GM21447 (cell line): ENCODE measurements at regions not wholly inside any gene's neighbourhood (a gene's known extent, or its start where the extent isn't known, plus 50 kb on each side); places are given as distances from the start of the nearest gene placed in this dataset.

Source experiments
- ATAC-seq: cut with Tn5 transposase; IDR thresholded peaks from one replicate; pipeline ENCODE4 v1.9.1; 2021; ENCODE audit not compliant: unreplicated experiment

GRCh38 chr7:46203926-46204325 lies 282.9 kb upstream of the IGFBP3 start:
- no peak for ATAC-seq

- no peak for ATAC-seq
Measured at GRCh38 chr7:46202379-46202778, 281.3 kb upstream of the IGFBP3 start.

DNA sequence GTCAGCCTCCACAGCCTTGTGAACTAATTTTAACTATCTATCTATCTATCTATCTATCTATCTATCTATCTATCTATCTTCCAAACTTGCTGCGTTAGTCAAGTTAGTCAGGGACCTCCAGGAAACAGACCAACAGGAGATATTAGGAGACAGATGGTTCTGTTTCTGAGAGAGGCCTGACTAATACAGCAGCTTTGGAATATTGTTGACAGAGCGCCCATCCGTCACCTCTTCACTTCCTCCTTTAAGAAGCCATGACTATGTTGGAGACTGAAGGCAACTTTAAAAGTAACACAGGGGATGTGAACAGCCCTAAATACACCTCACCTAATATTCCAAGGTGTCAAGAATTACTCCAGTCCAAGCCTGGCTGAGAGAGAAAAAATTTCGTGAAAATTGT lies 280.9 kb upstream of the IGFBP3 start:
- ATAC-seq = no peak

GRCh38 chr7:46198701-46199100 lies 277.6 kb upstream of the IGFBP3 start:
- no peak for ATAC-seq

DNA sequence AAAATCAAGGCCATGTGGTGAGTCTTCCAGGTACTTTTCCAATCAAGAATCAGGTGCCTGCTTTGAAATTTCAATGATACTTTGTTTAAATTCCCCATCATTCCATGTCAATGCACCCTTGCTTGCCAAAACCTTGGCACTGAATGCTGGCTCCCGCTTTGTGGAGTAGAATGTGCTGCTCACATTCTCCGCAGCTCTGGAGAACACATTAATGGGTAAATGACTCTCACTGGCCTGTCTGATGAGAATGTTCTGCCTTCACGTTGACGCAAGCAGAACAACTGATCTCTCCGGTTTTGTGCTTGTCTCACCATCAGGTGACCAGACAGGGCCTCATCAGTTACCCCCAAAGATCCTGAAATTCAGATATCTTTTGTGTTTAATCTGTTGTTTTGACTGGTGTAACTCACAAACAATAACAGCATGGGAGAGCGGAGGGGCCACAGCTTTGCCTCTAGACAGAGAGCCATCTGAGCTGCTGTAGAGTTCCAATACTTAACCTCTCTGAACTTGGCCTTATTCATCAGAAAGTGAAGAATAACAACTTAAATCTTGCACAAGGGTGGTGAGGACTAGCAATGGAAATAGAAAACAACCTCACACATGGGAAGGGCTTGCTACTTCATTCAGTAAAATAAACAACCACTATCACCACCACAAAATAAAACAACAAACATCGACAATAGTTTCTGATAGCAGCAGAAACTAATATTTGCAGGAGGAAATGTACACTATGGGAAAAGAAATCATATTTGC lies 276.9 kb upstream of the IGFBP3 start:
- no peak for ATAC-seq

- no peak for ATAC-seq
Measured at GRCh38 chr7:46195934-46196333, 274.9 kb upstream of the IGFBP3 start.

DNA sequence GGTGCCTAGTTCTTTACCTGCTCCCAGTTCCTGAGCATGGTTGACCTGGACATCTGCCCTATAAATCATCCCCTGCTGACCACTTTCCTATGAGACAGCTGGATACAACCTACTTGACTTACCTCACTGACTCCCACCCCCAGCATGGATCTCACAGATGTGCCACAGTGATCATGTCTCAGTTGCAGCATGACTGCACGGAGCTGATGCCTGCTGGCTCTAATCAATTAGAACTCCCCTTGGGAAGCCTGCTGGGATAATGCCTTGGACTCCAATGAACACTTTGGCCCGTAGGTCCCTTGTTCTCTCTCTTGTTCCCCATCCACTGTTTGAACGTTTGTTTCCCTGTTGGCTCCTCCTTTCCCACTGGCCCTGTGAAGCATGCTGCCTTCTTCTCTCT lies 271.2 kb upstream of the IGFBP3 start:
- no peak for ATAC-seq

GRCh38 chr7:46191776-46192175 lies 270.7 kb upstream of the IGFBP3 start:
- ATAC-seq = no peak

DNA sequence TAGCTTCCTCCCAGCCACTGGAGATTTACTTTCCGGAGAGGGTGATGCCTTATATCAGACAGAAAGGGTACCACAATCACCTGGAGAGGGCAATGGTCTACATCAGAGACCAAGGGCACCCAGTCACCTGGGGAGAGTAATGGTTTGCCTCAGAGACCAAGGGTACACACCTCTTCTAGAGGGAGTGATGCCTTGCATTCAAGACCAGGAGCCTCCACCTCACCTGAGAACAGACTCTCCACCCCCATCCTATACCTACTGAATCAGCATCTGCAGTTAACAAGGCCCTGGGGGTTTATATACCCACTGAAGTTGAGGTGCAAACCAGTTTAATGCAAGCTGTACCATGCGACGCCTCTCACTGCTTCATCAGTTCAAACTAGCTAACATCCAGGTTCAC lies 270.2 kb upstream of the IGFBP3 start:
- ATAC-seq = no peak

GRCh38 chr7:46189255-46189790 lies 268.3 kb upstream of the IGFBP3 start:
- ATAC-seq = no peak

GRCh38 chr7:46186131-46186530 lies 265.1 kb upstream of the IGFBP3 start:
- no peak for ATAC-seq

GRCh38 chr7:46179061-46179610 lies 258.1 kb upstream of the IGFBP3 start:
- ATAC-seq = no peak

GRCh38 chr7:46178661-46179060 lies 257.6 kb upstream of the IGFBP3 start:
- no peak for ATAC-seq

DNA sequence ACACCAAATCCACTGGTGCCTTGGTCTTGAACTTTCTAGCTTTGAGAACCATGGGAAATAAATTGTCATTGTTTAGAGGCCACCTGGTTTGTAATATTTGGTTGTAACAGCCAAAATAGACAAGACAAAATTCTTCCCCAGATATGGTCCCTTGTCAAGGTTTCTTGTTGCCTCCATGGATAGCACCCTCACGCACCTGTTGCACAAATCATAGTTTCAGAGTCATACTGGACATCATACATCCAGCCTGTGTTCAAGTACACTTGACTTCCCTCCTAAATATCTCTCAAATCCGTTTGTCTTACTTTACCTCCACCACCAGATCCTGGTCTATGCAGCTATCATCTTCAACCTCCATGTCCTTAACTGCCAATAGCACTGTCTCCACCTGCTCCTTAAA lies 256.7 kb upstream of the IGFBP3 start:
- ATAC-seq = no peak

DNA sequence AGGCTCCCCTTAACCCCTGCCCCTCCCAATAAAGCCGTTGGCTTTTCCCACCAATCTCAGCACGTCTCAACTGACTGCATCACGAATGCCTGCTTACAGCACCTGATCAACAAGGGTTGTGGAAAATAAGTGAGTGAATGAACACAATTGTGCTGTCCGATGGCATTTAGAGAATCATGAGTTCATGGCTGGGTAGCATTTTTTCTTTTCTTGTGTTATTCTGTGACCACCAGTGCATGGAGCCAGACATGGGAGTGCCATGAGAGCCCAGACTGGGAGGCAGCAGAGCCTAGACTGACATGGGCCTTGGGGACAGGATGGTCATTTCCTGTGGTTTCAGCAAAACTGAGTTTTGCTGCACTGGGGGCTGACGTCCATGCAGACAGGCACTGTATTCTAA lies 254.1 kb upstream of the IGFBP3 start:
- ATAC-seq = no peak

GRCh38 chr7:46174196-46174580 lies 253.1 kb upstream of the IGFBP3 start:
- ATAC-seq = no peak

- no peak for ATAC-seq
Measured at GRCh38 chr7:46173476-46174195, 252.6 kb upstream of the IGFBP3 start.

DNA sequence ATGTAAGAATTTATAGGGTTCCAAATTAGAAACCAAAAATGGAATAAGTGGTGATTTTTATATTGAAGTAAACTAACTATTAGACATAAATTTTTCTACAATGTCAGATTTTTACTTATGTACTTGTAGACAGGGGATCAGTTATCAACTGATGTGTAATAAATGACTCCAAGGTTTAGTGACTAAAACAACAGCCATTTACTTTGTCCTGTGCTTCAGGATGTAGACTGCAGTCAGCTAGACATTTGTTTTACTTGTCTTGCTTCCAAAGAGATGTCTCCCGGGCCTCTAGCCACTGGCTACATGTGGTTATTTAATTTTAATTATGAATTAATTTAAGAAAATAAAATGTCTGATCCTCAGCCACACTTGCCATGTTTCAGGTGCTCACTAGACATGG lies 249.7 kb upstream of the IGFBP3 start:
- ATAC-seq = no peak

- ATAC-seq = no peak
Measured at GRCh38 chr7:46170021-46170420, 248.9 kb upstream of the IGFBP3 start.

- no peak for ATAC-seq
Measured at GRCh38 chr7:46169384-46169755, 248.3 kb upstream of the IGFBP3 start.

DNA sequence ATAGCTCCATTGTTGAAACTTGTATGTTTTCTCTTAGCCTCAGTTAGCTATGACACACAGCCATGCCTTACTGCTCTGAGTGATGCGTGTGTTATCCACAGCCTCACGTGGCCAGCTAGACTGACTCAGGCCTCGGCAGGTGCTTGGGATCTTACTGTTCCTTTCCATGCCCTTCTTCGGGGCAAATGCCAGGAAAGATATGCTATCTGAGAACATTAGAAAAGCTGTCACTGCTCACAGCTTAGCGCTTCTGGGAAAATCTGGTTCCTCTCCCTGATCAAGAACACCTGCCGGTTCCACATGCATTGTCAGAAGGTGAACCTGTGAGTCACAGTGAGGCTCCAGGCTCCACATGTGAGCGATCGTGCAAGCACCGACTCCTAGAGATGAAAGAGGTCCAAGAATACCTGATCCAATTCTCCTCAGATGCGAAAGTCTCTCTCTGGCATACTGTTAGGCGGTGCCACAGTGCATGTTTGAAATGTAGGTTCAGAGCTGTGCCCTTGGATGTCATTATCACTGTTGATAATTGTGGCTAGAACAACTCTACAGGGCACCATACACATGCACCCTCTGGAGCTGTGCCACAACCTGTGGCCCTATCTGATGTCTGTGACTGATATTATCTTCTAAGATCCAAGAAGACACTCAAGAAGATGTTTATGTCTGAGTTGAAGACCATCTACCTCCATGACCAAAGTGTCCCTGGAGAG lies 247.8 kb upstream of the IGFBP3 start:
- no peak for ATAC-seq

- ATAC-seq = no peak
Measured at GRCh38 chr7:46168231-46168630, 247.2 kb upstream of the IGFBP3 start.
